HL-60 (cell line): ENCODE measurements at regions not wholly inside any gene's neighbourhood (a gene's known extent, or its start where the extent isn't known, plus 50 kb on each side); places are given as distances from the start of the nearest gene placed in this dataset.
A peak's percentile ranks its signal among the peaks of the same experiment; 100 is the strongest.
"Not testable (repeated sequence)": the region's sequence is repeated elsewhere in the genome, so short reads cannot be mapped to it uniquely, and the experiment has no call there.

ENCODE experiments used
- DNase-seq, 2 experiments: peaks; one replicate each; pipeline ENCODE4 v3.0.0-alpha.2; 2010 to 2020; ENCODE audit warnings: low read depth in 1 of 2, low spot score in 1 of 2
- H3K27ac ChIP-seq: fragments of 250-450 bp; sonication (Bioruptor Pico); replicated peaks from 2 replicates; pipeline ENCODE4 v1.5.1; 2020; ENCODE audit warnings: mild to moderate bottlenecking, moderate library complexity
- H3K27me3 ChIP-seq: fragments of 250-450 bp; sonication (Bioruptor Pico); 2 replicates; pipeline ENCODE4 v1.5.1; 2021; ENCODE audit warnings: mild to moderate bottlenecking, moderate library complexity; ENCODE audit not compliant: insufficient read depth, poor library complexity, severe bottlenecking
- H3K4me3 ChIP-seq: replicated peaks from 2 replicates; pipeline ENCODE4 v1.5.1; 2011; ENCODE audit warnings: mild to moderate bottlenecking, control low read depth, low read length; ENCODE audit not compliant: insufficient read depth
- CTCF ChIP-seq: IDR thresholded peaks from one replicate; pipeline ENCODE4 v1.5.1; 2011; ENCODE audit warnings: low read length, control low read depth, inconsistent platforms; ENCODE audit not compliant: insufficient read depth
- GABPA ChIP-seq: IDR thresholded peaks from 2 replicates; pipeline ENCODE4 v1.6.1; 2012; ENCODE audit warnings: low read depth
- POLR2AphosphoS5 ChIP-seq: IDR thresholded peaks from 2 replicates; pipeline ENCODE4 v1.6.1; 2012; ENCODE audit warnings: low read depth
- REST ChIP-seq: IDR thresholded peaks from 2 replicates; pipeline ENCODE4 v1.6.1; 2012; ENCODE audit warnings: low read depth; ENCODE audit not compliant: insufficient replicate concordance
- SPI1 ChIP-seq: IDR thresholded peaks from 2 replicates; pipeline ENCODE4 v1.6.1; 2012; ENCODE audit warnings: low read depth, mild to moderate bottlenecking, borderline replicate concordance

GRCh38 chr13:33678906-33679657, 138.9 kb upstream of the RFC3 start:
- Histone ChIP-seq H3K27ac (peak overlapping the region; percentile 42), H3K27me3 (no peaks in the 10 kb centered on the region), H3K4me3 (peak overlapping the region; percentile 1; the same call in 1 of the 2 replicates)
- TF ChIP-seq POLR2AphosphoS5 (no peak), CTCF (no peak), GABPA (no peak), SPI1 (no peak), REST (no peak)
- peak; percentile 51 to 70 for DNase-seq

GRCh38 chr13:33679658-33680012, 138.3 kb upstream of the RFC3 start:
- TF ChIP-seq POLR2AphosphoS5 (no peak), REST (no peak), SPI1 (no peak), CTCF (no peak), GABPA (no peak)
- H3K27me3 ChIP-seq = no peaks in the 10 kb centered on the region
- no peak for DNase-seq
- H3K27ac ChIP-seq = peak overlapping the region; percentile 42
- H3K4me3 ChIP-seq = 0 out of 2 replicates have a peak overlapping the region, but pooled peaks have one; percentile 1

- Histone ChIP-seq H3K27me3 (no peaks in the 10 kb centered on the region), H3K4me3 (no peak overlapping the region), H3K27ac (no peak overlapping the region)
- DNase-seq = no peak
- no peak for TF ChIP-seq GABPA
- TF ChIP-seq CTCF = no peak
- no peak for TF ChIP-seq POLR2AphosphoS5
- TF ChIP-seq REST = no peak
- TF ChIP-seq SPI1 = no peak
Measured at GRCh38 chr13:33682020-33682564, 135.9 kb upstream of the RFC3 start.

GRCh38 chr13:33682646-33683045, 135.3 kb upstream of the RFC3 start:
- not testable (repeated sequence) for DNase-seq, H3K27me3 ChIP-seq, H3K4me3 ChIP-seq, H3K27ac ChIP-seq
